SW480 (cell line): ENCODE measurements at regions not wholly inside any gene's neighbourhood (a gene's known extent, or its start where the extent isn't known, plus 50 kb on each side); places are given as distances from the start of the nearest gene placed in this dataset.
"Not testable (repeated sequence)": the region's sequence is repeated elsewhere in the genome, so short reads cannot be mapped to it uniquely, and the experiment has no call there.

Source experiments
- DNase-seq: peaks from one replicate; pipeline ENCODE4 v3.0.0-alpha.2; 2016; ENCODE audit warnings: low spot score

DNA sequence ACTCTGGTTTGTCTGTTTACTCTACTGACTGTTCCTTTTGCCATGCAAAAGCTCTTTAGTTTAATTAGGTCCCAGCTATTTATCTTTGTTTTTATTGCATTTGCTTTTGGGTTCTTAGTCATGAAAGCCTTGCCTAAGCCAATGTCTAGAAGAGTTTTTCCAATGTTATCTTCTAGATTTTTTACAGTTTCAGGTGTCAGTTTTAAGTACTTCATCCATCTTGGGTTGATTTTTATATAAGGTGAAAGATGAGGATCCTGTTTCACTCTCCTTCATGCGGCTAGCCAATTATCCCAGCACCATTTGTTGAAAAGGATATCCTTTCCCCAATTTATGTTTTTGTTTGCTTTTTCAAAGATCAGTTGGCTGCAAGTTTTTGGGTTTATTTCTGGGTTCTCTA, 1100.5 kb upstream of the ALCAM start:
- DNase-seq: not testable (repeated sequence)

DNA sequence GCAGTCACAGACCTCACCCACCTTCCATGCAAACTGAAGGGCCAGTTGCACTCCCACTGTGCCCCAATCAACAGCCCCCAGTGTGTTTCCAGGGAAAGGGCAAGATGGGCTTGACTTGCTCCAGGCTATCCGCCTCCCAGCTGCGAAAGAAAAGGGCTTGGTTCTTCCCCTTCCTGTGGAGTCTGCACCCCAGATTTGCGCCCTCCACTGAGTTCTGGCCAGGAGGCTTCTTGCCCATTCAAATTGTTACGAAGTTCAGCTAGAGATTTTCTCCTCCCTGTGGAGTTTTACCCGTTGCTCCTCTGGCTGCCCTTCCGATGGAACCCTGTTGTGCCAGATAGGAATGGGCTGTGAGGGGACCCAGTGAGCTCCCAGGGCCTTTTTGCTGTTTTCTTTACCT, 1096.9 kb upstream of the ALCAM start:
- DNase-seq: no peak

DNA sequence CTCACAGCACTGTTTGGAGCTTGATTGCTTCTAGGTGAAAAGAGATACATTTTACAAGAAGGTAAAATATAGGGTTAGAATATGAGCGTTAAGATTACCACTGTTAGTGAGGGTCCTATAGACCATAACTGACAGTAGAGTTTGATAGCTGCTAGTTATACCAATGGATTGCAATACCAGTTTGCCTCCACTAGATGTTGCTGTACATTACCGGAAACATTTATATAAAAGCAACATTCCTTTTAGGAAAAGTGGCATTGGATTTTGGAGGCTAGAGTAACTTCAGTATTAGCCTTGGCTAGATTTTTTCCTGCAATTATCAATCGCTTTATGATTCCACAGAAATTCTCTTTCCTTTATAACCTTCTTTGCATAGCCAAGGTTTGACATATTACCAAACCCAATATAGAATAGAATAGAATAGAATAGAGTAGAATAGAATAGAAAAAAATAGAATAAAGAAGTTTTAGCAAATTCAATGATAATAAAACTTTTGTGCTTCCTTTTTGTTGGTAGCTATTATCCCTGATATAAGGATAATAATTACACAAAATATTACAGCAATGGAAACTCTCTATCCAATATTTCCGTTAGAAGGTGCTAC, 1093.6 kb upstream of the ALCAM start:
- peak; percentile 11 for DNase-seq

DNA sequence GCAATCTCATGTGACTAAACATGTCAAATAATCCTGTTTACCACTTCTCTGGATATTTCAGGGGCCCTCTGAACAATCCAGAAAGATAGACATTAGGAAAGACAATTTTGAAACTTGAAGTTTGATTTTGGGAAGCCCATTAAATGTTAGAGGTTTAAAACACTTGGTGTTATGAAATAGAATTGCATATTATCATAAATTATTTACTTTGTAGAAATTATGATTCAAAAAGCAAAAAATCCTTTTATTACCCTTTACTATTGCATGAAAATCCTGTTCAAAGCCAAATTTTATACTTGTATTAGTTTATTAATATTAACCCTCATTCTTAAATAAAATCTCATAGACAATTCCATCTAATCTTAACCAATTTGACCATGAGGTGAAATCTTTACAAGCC, 1091.5 kb upstream of the ALCAM start:
- DNase-seq: no peak

DNA sequence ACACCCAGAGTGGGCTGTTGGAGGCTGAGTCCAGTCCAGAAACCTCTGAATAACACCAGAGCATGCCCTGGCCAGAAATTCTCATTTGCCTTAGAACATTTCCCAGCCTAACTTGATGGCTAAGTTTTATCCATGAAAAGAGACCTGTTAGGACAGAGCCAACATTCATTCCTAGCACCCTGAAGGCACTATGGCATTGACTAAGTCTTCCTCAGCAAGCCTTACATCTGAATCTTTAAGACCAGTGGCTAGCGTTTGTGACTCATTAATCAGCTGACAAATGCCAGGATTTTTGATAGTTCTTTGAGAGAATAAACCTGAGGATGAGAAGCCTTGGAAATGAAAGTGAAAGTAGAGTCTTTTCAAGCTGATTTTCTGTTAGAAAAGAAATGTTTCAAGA, 1087.1 kb upstream of the ALCAM start:
- no peak for DNase-seq

DNA sequence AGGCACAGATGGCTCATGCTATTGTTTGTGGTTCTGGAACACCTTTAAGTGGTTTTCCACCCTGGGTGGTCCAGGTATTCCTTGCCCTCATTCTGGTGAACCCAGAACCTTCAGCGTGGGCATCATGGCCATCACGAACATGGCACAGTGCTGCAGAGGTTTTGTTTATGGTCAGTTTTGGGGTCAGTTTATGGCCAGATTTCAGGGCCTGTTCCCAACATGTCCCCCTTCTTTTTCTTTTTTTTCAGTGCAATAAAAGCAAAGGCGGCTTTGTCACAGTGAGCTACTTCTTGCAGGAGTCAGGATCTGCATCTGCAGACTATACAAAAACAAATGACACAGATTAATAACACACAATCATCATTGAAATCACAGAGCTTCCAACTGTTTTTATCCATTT, 1085.0 kb upstream of the ALCAM start:
- no peak for DNase-seq

DNA sequence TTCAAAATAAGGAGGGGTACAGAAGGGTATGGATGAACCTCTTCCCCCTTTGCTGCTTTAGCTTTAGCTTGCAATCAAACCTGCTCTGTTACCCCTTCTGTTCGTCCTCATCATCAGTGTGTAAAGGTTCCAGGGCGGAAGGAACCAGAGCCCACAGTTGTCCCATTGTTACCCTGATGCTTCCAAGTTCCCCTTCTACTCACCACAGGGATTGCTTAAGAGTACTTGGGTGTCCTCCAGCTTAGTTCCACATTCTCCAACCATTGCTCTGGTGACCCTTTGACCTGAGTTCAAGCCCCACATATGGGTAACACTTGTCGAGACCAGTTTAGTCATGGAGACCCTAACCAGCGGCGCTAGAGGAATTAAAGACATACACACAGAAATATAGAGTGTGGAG, 1080.1 kb upstream of the ALCAM start:
- DNase-seq: no peak

DNA sequence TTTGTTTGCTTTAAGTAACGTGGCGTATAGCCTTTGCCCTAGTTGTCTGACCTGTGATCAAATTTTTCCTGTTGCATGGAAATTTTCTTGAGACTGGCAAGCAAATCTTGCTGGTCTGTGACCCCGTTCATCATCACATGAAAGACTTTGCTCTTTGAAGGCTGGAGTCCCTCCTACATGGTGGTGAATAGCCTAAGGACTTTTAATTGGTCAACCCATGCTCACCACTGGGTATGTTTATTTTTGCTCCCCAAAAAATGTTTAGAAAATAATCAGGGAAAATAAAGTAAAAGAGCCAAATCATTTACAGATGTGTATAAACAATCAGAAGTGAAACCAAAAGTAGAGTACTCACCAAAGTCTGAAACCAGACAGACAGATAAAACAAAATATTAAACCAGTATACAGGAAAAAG, 1075.3 kb upstream of the ALCAM start:
- no peak for DNase-seq

DNA sequence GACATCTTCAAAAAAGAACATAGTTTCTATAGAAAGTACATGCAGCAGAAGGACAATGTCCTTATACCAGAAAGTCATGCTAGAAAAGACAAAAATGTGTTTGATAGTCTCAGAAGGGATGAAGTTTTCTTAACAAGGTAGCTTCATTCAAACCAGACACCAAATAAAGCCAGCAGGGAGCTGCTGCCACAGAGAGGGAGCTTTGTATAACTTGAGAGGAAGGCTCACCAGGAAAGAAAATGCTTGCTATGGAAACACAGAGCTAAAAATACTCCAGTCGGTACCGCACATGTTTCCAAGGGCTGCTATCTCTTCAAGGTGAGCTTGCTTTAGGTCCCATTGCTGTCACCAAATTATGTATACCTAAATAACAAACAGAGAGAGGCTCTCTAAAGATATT, 1074.8 kb upstream of the ALCAM start:
- no peak for DNase-seq

DNA sequence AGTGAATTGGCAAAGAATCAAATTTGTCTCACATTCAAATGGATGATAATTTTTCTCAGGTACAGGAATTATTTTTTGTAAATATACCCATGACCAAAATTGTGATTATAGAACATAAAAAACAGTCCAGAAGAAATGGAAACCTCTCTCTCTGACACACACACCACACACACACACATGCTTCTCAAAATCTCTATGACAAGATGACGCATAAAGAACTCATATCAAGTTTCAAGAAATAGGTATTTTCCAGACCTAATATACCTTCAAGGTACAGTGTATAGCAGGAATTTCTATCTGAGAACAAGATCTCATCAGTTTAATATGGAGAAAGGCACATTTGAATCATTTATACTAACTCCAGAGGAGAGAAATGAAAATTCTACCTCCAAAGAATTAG, 1069.1 kb upstream of the ALCAM start:
- no peak for DNase-seq

DNA sequence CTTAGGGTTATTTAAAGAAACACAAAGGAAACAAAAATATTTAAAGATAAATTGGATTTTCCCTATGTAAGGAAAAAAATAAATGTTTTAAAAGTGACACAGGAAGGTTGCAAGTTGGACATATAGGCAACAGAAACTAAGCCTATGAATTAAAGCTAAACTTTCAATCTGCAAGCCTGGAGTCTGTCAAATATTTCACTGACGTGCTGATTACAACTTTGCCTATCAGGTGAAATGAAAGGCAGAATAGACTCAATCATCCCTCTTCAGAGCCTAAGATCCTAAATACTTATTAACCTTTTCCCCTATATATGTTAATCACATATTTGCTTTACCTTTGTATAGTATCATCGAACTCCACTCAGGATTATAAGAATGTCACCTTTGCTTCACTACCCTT, 1068.0 kb upstream of the ALCAM start:
- no peak for DNase-seq

DNA sequence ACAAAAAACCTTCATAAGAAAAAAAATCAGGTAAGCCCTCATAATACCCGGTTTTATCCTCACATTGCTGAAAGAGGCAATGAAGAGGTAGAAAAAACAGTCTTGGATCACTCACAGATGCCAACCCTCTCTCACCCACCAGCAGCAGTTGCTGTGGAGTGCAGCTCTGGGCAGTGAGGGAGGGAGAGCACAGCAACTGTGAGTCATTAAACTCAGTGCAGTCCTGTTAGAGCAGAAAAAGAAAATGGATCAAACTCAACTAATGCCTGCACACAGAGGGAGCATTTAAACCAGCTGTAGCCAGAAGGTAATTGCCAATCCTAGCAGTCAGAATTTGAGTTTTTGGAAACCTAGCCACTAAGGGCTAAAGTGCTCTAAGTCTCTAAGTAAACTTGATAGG, 1050.6 kb upstream of the ALCAM start:
- no peak for DNase-seq

DNA sequence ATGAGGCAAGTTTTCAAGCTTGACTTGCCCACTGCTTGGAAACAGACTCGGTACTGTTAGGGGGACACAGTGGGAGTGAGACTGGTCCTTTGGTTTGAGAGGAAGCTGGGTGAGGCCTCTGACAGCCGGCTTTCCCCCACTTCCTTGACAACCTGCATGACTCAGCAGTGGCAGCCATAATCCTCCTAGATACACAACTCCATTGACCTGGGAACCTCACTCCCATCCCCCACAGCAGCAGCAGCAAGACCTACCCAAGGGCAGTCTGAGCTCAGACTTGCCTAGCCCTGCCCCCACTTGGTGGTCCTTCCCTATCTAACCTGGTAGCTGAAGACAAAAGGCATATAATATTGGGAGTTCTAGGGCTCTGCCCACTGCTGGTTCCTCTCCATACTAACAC, 1043.5 kb upstream of the ALCAM start:
- no peak for DNase-seq

DNA sequence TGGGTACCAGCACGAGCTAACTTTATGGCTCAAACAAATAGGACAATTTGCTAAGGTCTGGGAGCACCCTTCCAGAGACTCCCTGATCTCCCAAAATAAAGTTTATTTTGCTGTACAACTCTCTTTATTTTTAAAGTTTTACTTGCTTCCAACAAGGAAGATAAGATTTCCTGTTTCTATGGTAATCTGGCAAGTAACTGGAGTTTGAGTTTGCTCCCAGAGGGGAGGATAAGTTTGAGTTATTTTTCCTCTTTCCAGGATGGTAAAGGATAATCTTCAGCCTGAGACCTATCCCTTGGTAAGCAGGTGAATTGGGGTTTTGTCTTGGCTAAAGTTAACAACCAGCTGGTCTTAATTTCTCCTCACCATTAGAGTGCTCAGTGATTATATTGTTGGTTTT, 1019.4 kb upstream of the ALCAM start:
- no peak for DNase-seq

DNA sequence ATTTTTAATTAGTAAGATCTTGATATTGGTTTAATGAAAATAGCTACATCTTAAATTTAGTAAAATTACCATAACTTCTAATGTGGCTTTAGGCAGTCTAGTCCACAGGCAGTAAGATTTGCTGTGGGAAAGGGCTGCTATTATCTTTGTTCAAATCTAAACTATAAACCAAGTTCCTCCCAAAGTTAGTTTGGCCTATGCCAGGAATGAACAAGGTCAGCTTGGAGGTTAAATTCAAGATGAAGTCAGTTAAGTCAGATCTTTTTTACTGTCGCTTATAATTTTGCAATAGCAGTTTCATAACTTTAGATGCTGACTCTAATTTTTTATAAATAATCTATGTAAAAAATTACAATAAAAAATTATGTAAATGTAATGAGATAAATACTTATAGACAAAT, 1016.9 kb upstream of the ALCAM start:
- no peak for DNase-seq

DNA sequence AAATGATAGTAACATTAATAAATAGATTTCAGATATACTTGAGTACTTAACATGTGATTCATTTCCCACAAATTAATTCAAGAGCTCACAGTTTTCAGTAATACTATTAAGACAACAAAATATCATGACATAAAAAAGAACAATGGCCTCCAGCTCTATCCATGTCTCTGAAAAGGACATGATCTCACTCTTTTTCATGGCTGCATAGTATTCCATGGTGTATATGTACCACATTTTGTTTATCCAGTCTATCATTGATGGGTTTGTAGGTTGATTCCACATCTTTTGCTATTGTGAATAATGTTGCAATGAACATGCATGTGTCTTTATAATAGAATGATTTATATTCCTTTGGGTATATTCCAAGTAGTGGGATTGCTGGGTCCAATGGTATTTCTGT, 1012.8 kb upstream of the ALCAM start:
- no peak for DNase-seq

DNA sequence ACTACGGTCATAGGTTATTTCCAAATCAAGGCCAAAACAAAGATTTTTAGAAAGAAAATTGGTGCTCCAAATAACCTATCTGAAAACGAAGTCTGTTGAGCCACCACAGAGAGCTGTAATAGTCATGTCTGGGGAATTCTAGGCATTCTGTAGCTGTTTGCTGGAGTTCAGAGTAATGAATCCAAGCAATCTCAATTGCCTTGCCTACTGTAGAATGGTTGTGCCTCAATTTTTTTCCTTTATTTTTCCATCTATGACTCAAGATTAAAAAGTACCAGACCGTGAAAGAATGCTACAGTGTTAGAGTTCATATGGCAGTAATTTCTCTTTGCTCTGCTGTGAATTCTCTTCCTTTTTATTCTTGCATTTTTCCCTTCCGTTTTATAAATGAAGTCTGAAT, 1007.2 kb upstream of the ALCAM start:
- no peak for DNase-seq

DNA sequence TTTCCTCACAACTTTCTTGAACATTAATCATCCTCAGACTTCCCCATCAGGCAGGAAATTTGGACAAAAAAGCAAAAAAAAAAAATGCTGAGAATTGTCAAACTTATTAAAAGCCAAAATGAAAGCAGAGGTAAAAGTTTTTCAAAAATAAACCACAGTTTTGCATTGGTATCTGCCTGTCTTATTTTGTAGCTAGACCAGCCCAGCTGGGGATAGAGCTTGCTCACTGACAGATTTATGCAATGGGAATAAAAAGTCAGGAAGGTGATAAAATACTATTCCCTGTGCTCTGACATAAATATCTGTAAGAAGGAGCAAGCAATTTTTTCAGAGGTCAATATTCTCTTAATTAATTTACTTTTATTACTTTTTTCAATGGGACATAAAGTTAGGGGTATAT, 1006.7 kb upstream of the ALCAM start:
- no peak for DNase-seq

DNA sequence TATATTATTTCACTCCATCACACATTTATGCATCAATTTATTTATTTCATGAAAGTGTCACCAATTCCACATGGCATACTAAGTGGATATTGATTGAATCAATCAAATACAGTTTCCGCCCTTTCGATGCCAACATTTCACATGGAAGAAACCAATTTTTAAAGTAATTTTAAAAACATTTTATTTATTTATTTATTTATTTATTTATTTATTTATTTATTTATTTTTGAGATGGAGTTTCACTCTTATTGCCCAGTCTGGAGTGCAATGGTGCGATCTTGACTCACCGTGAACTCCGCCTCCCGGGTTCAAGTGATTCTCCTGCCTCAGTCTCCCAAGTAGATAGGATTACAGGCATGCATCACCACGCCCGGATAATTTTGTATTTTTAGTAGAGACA, 1005.0 kb upstream of the ALCAM start:
- DNase-seq: not testable (repeated sequence)

DNA sequence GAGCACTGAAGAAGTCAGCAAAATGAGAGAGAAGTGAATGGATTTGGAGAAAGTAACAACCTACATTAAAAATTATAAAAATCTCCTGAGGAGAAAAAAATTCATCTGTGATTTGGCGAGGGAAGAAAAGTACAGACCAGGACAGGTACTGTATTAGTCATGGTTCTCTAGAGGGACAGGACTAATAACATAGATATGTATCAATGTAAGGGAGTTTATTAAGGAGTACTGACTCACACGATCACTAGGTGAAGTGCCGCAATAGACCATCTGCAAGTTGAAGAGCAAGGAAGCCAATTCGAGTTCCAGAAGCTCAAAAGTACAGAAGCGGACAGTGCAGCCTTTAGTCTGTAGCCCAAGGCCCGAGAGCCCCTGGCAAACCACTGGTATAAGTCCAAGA, 1004.4 kb upstream of the ALCAM start:
- DNase-seq: no peak

DNA sequence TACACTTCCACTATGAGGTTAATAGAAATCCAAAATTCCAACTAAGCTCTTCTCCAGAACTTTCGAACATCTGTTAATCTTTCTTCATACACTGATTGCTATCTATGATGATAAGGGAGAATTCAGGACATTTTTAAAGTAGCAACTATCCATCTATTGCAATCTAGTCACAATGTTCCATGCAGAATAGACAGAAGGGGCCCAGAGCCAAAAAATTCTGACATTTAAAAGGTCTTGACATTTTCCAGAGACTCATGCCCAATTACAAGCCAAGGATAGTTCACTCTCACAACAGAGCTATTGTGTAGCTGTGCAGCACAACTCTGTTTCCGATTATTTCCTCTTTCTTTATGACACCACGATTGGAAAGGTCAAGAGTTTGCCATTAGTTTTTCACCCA, 999.7 kb upstream of the ALCAM start:
- no peak for DNase-seq

DNA sequence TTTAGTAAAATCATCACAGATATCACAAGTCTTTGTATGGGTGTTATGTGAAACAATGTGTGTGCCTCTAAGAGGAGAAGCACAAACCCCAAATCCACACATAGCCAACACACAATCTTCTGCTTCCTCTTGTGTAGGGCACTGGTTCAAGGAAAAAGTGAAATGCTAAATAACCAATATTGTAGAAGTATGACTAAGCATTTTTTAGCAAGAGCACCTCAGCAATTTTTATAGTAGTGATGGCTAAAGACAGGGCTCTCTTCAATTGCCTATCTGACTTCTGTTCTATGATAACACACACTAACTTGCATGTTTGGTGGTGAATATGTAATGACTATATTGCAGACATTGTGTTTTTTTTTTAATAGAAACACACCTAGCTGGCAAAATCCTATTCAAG, 997.9 kb upstream of the ALCAM start:
- DNase-seq: no peak

DNA sequence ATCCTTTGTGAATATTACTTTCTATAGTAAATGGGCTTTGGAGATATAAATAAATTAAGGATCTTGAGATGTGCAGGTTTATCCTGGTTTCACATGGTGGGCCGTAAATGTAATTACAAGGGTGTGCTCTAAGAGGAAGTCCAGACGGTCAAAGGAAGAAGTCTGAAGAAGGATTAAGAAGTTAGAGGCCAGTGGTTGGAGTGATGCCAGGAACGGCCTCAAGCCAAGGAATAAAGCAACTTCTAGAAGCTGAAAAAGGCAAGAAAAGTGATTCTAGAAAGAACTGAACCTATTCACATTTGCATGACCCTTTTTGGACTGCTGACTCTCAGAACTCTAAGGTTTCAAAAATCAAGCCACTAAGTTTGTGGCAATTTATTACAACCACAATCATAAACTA, 981.3 kb upstream of the ALCAM start:
- no peak for DNase-seq

DNA sequence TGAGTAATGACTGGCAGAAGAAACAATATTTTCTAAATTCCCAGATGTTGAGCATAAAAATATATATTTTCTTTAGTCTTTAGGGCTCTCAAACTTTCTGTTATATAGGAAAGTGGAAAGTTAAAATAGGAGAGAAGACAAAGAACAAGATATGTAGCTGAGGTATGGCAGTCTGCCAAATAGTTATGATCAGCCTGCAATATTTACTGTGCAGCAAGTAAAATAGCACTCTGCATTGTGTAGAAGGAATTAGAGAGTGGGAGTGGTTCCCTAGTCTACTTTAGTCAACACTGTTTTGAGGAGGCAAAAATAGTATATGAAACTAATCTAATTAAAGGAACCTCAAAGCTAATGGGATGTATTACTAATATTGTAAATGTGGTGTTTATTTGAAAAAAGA, 978.1 kb upstream of the ALCAM start:
- DNase-seq: peak; percentile 6

DNA sequence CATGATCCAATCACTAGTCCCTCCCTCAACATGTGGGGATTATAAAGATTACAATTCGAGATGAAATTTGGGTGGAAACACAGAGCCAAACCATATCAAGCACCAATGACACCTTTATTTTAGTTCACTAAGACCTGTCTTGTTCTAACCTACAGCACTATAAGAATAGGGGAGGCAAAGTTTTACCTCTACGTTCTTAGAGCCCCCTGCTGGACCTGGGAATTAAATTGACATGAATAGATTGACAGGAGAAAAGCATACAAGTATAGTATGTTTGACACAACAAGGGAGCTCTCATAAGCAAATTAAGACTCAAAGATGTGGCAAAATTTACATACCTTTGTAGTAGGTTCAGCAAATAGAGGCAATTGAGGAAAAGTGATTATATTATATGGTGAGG, 974.4 kb upstream of the ALCAM start:
- DNase-seq: peak; percentile 5
